ENCODE measurements at regions not wholly inside any gene's neighbourhood (a gene's known extent, or its start where the extent isn't known, plus 50 kb on each side); places are given as distances from the start of the nearest gene placed in this dataset.

GRCh38 chr7:155223021-155223420, 74.7 kb upstream of the INSIG1 start:
- H3K27me3 ChIP-seq, result no peaks in the 10 kb centered on the region
- H3K36me3 ChIP-seq, result no peaks in the 10 kb centered on the region
- DNase-seq (no peak), ATAC-seq (ENCODE audit: low FRiP score in 2 of 2) (no peak)
- TF ChIP-seq CTCF (IDR thresholded peaks at IDR 0.05) (no peak), POLR2A (IDR thresholded peaks at IDR 0.05) (no peak), POLR2AphosphoS5 (IDR thresholded peaks at IDR 0.05) (no peak), EP300 (IDR thresholded peaks at IDR 0.05) (no peak)
- no peak overlapping the region for H3K4me3 ChIP-seq
- peaks cover 0 to 4% (median 0%) of the 10 kb centered on the region in 4 donors for H3K4me1 ChIP-seq
- H3K27ac ChIP-seq, result no peak overlapping the region
- H3K9me3 ChIP-seq, result no peaks in the 10 kb centered on the region
- WGBS, 2 donors, result 91 to 94% methylated on average over 12 of the region's 12 CpGs

- H3K27me3 ChIP-seq, result no peaks in the 10 kb centered on the region
- H3K36me3 ChIP-seq, result no peaks in the 10 kb centered on the region
- H3K9me3 ChIP-seq, result no peaks in the 10 kb centered on the region
- DNase-seq (no peak), ATAC-seq (ENCODE audit: low FRiP score in 2 of 2) (no peak)
- H3K4me1 ChIP-seq, result peaks cover 0 to 4% (median 0%) of the 10 kb centered on the region in 4 donors
- TF ChIP-seq POLR2A (IDR thresholded peaks at IDR 0.05) (no peak), CTCF (IDR thresholded peaks at IDR 0.05) (no peak), EP300 (IDR thresholded peaks at IDR 0.05) (no peak)
- H3K4me3 ChIP-seq, result no peak overlapping the region
- 76 to 88% methylated on average over 3 of the region's 3 CpGs for WGBS, 2 donors
- no peak overlapping the region for H3K27ac ChIP-seq
Observed at GRCh38 chr7:155223503-155223902, 74.2 kb upstream of the INSIG1 start.

- peaks cover 0 to 4% (median 0%) of the 10 kb centered on the region in 4 donors for H3K4me1 ChIP-seq
- no peak for DNase-seq
- 53 to 60% methylated on average over 12 of the region's 12 CpGs for WGBS, 2 donors
- H3K9me3 ChIP-seq, result no peaks in the 10 kb centered on the region
- H3K27me3 ChIP-seq, result no peaks in the 10 kb centered on the region
- ATAC-seq (ENCODE audit: low FRiP score in 2 of 2), result no peak
- no peak overlapping the region for H3K27ac ChIP-seq
- no peak overlapping the region for H3K4me3 ChIP-seq
- no peaks in the 10 kb centered on the region for H3K36me3 ChIP-seq
- no peak for TF ChIP-seq CTCF (IDR thresholded peaks at IDR 0.05)
- TF ChIP-seq POLR2AphosphoS5 (IDR thresholded peaks at IDR 0.05), result no peak
- TF ChIP-seq EP300 (IDR thresholded peaks at IDR 0.05), result no peak
- TF ChIP-seq POLR2A (IDR thresholded peaks at IDR 0.05), result no peak
Observed at GRCh38 chr7:155224116-155224811, 73.4 kb upstream of the INSIG1 start.

- no peak for TF ChIP-seq EP300 (IDR thresholded peaks at IDR 0.05)
- TF ChIP-seq POLR2AphosphoS5 (IDR thresholded peaks at IDR 0.05), result no peak
- TF ChIP-seq CTCF (IDR thresholded peaks at IDR 0.05), result no peak
- no peak for TF ChIP-seq POLR2A (IDR thresholded peaks at IDR 0.05)
- WGBS, 2 donors, result 89 to 95% methylated on average over 6 to 11 of the region's 11 CpGs
- ATAC-seq (ENCODE audit: low FRiP score in 2 of 2) (no peak), DNase-seq (peak in 1 of 2 donors; percentile 54)
- Histone ChIP-seq H3K27ac (no peak overlapping the region), H3K4me1 (peaks cover 0 to 4% (median 0%) of the 10 kb centered on the region in 4 donors), H3K4me3 (no peak overlapping the region), H3K9me3 (no peaks in the 10 kb centered on the region), H3K36me3 (no peaks in the 10 kb centered on the region), H3K27me3 (no peaks in the 10 kb centered on the region)
Observed at GRCh38 chr7:155225095-155225494, 72.6 kb upstream of the INSIG1 start.

- Histone ChIP-seq H3K4me3 (no peak overlapping the region), H3K4me1 (peaks cover 0 to 4% (median 0%) of the 10 kb centered on the region in 4 donors), H3K27me3 (no peaks in the 10 kb centered on the region), H3K36me3 (no peaks in the 10 kb centered on the region), H3K27ac (no peak overlapping the region), H3K9me3 (no peaks in the 10 kb centered on the region)
- DNase-seq (no peak), ATAC-seq (ENCODE audit: low FRiP score in 2 of 2) (no peak)
- WGBS, 2 donors, result 89 to 92% methylated on average over 14 of the region's 14 CpGs
- TF ChIP-seq POLR2A (IDR thresholded peaks at IDR 0.05), result no peak
- no peak for TF ChIP-seq CTCF (IDR thresholded peaks at IDR 0.05)
- TF ChIP-seq EP300 (IDR thresholded peaks at IDR 0.05), result no peak
- TF ChIP-seq POLR2AphosphoS5 (IDR thresholded peaks at IDR 0.05), result no peak
Observed at GRCh38 chr7:155225516-155225915, 72.2 kb upstream of the INSIG1 start.
